Hepatocyte (in vitro differentiated cells): ENCODE measurements at regions not wholly inside any gene's neighbourhood (a gene's known extent, or its start where the extent isn't known, plus 50 kb on each side); places are given as distances from the start of the nearest gene placed in this dataset.

Experiments
- DNase-seq: peaks from one replicate; pipeline ENCODE4 v3.0.0-alpha.2; 2016; ENCODE audit warnings: low spot score
- H2AFZ ChIP-seq: fragments of 200-600 bp; sonication (generic); 2 replicates; pipeline ENCODE4 v1.6.0; 2016; ENCODE audit warnings: antibody characterized with exemption, mild to moderate bottlenecking
- H3K27ac ChIP-seq: fragments of 200-600 bp; sonication (generic); 2 replicates; pipeline ENCODE4 v1.5.1; 2016; ENCODE audit warnings: mild to moderate bottlenecking
- H3K27me3 ChIP-seq: fragments of 200-600 bp; sonication (generic); 2 replicates; pipeline ENCODE4 v1.6.1; 2016
- H3K36me3 ChIP-seq: fragments of 200-600 bp; sonication (generic); replicated peaks from 2 replicates; pipeline ENCODE4 v1.5.1; 2016; ENCODE audit warnings: low read depth; ENCODE audit not compliant: insufficient read depth
- H3K4me1 ChIP-seq: fragments of 200-600 bp; sonication (generic); 2 replicates; pipeline ENCODE4 v1.5.1; 2016; ENCODE audit warnings: mild to moderate bottlenecking, moderate library complexity; ENCODE audit not compliant: insufficient read depth
- H3K4me2 ChIP-seq: fragments of 200-600 bp; sonication (generic); 2 replicates; pipeline ENCODE4 v1.6.0; 2016
- H3K4me3 ChIP-seq: fragments of 200-600 bp; sonication (generic); 2 replicates; pipeline ENCODE4 v1.5.1; 2016; ENCODE audit warnings: mild to moderate bottlenecking
- H3K79me2 ChIP-seq: fragments of 200-600 bp; sonication (generic); 2 replicates; pipeline ENCODE4 v1.6.0; 2017; ENCODE audit warnings: mild to moderate bottlenecking
- H3K9me2 ChIP-seq: fragments of 200-600 bp; sonication (generic); replicated peaks from 2 replicates; pipeline ENCODE4 v1.6.0; 2017; ENCODE audit warnings: mild to moderate bottlenecking; ENCODE audit not compliant: insufficient read depth
- H3K9me3 ChIP-seq: fragments of 200-600 bp; sonication (generic); 2 replicates; pipeline ENCODE4 v1.5.1; 2016; ENCODE audit warnings: low read depth, mild to moderate bottlenecking
- H4K20me1 ChIP-seq: fragments of 200-600 bp; sonication (generic); 2 replicates; pipeline ENCODE4 v1.6.0; 2016; ENCODE audit warnings: mild to moderate bottlenecking; ENCODE audit not compliant: insufficient read depth, poor library complexity, severe bottlenecking
- CTCF ChIP-seq: fragments of 200-600 bp; sonication (generic); IDR thresholded peaks from 2 replicates; pipeline ENCODE4 v1.5.1; 2016; ENCODE audit warnings: antibody characterized with exemption, mild to moderate bottlenecking; ENCODE audit not compliant: poor library complexity
- EZH2 ChIP-seq: fragments of 200-600 bp; sonication (generic); IDR thresholded peaks from 2 replicates; pipeline ENCODE4 v1.6.1; 2016; ENCODE audit warnings: antibody characterized with exemption, mild to moderate bottlenecking, borderline replicate concordance
- EZH2phosphoT487 ChIP-seq: fragments of 200-600 bp; sonication (generic); IDR thresholded peaks from one replicate; pipeline ENCODE4 v1.6.1; 2018; ENCODE audit warnings: antibody characterized with exemption, mild to moderate bottlenecking, low read depth, moderate library complexity; ENCODE audit not compliant: unreplicated experiment, severe bottlenecking
- WGBS: methylation state at CpG from one replicate; pipeline ENCODE4 v1.1.6; 2016; ENCODE audit warnings: low lambda C conversion rate; ENCODE audit errors: missing lambda C conversion rate; 5-methylcytosine and 5-hydroxymethylcytosine counted together

- no peak overlapping the region for H3K27ac ChIP-seq
- no peaks in the 10 kb centered on the region for H3K9me2 ChIP-seq
- WGBS = 83% methylated on average over 6 of the region's 6 CpGs
- no peaks in the 10 kb centered on the region for H3K4me1 ChIP-seq
- no peak for DNase-seq
- no peak overlapping the region for H3K4me3 ChIP-seq
- TF ChIP-seq EZH2 = no peak
- no peak for TF ChIP-seq CTCF
- no peak for TF ChIP-seq EZH2phosphoT487
- no peak overlapping the region for H2AFZ ChIP-seq
- H4K20me1 ChIP-seq = no peaks in the 10 kb centered on the region
- no peak overlapping the region for H3K4me2 ChIP-seq
- H3K36me3 ChIP-seq = no peaks in the 10 kb centered on the region
- no peaks in the 10 kb centered on the region for H3K9me3 ChIP-seq
- H3K27me3 ChIP-seq = no peaks in the 10 kb centered on the region
- H3K79me2 ChIP-seq = no peaks in the 10 kb centered on the region
Observed at GRCh38 chr6:51342393-51342792, 523.7 kb downstream of the TFAP2B start.

GRCh38 chr6:51349857-51350256 lies 531.2 kb downstream of the TFAP2B start:
- Histone ChIP-seq H3K9me3 (no peaks in the 10 kb centered on the region), H3K36me3 (no peaks in the 10 kb centered on the region), H3K79me2 (no peaks in the 10 kb centered on the region), H3K4me1 (no peaks in the 10 kb centered on the region), H3K4me3 (no peak overlapping the region), H3K9me2 (no peaks in the 10 kb centered on the region), H3K27ac (no peak overlapping the region), H4K20me1 (no peaks in the 10 kb centered on the region), H2AFZ (no peak overlapping the region), H3K4me2 (no peak overlapping the region), H3K27me3 (no peaks in the 10 kb centered on the region)
- 84% methylated on average over 4 of the region's 4 CpGs for WGBS
- no peak for DNase-seq
- TF ChIP-seq EZH2 = no peak
- TF ChIP-seq EZH2phosphoT487 = no peak
- TF ChIP-seq CTCF = no peak

DNA sequence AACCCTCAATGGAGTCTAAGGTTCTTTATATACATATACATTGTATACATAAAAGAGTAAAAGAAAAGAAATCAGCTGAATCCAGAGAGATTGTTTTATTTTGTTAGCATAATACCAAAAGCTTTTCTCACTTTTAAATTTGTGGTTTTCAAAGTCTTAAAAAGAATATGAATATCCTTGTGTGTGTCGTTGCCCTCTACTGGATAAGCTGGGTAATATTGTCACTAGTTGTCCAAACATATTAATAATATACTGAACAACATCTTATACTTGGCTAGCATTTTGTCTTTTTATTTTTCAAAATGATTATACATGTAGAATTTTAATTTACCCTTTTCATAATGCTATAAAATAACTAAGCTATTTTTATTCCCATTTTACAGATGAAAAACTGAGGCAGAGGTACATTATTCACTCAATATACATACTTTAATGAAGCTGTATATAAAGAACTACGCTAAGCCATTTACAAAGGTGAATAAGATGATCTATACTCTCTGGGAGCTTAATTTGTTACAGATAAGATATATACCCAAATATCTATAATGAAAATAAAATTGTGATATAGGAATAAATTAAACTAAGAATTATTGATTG lies 531.7 kb downstream of the TFAP2B start:
- 83% methylated on average over 2 of the region's 2 CpGs for WGBS
- H4K20me1 ChIP-seq = no peaks in the 10 kb centered on the region
- no peaks in the 10 kb centered on the region for H3K27me3 ChIP-seq
- no peaks in the 10 kb centered on the region for H3K9me3 ChIP-seq
- H3K9me2 ChIP-seq = no peaks in the 10 kb centered on the region
- peak; percentile 10 for DNase-seq
- H3K4me2 ChIP-seq = no peak overlapping the region
- H3K36me3 ChIP-seq = no peaks in the 10 kb centered on the region
- no peaks in the 10 kb centered on the region for H3K4me1 ChIP-seq
- H2AFZ ChIP-seq = no peak overlapping the region
- no peaks in the 10 kb centered on the region for H3K79me2 ChIP-seq
- H3K27ac ChIP-seq = no peak overlapping the region
- no peak for TF ChIP-seq EZH2
- peak; percentile 53 for TF ChIP-seq CTCF
- no peak for TF ChIP-seq EZH2phosphoT487
- H3K4me3 ChIP-seq = no peak overlapping the region

- Histone ChIP-seq H3K36me3 (no peaks in the 10 kb centered on the region), H3K27ac (no peak overlapping the region), H3K4me1 (no peaks in the 10 kb centered on the region), H3K9me2 (no peaks in the 10 kb centered on the region), H3K4me2 (no peak overlapping the region), H2AFZ (no peak overlapping the region), H3K4me3 (no peak overlapping the region), H3K79me2 (no peaks in the 10 kb centered on the region), H3K9me3 (no peaks in the 10 kb centered on the region), H3K27me3 (no peaks in the 10 kb centered on the region), H4K20me1 (no peaks in the 10 kb centered on the region)
- WGBS = 84% methylated on average over 2 of the region's 2 CpGs
- TF ChIP-seq EZH2phosphoT487 (no peak), CTCF (no peak), EZH2 (no peak)
- DNase-seq = no peak
Observed at GRCh38 chr6:51352506-51353029, 533.9 kb downstream of the TFAP2B start.
